ENCODE measurements at regions not wholly inside any gene's neighbourhood (a gene's known extent, or its start where the extent isn't known, plus 50 kb on each side); places are given as distances from the start of the nearest gene placed in this dataset.

DNA sequence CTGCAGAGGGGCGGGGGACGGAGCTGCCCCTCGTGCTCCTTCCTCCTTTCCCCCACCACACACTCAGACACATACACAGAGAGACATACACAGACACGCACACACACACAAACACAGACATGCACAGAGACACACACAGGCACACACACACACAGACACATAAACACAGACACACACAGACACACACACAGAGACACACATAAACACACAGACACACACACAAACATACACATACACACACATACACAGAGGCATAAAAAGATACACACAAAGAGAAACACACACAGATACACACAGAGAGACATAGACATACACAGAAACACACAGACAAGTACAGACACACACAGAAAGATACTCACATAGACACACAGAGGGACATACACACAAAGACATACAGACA, 136.0 kb downstream of the UQCRFS1 start:
- Histone ChIP-seq H3K27ac (no peak overlapping the region), H3K4me3 (no peak overlapping the region), H3K27me3 (replicated peaks; ENCODE audit: insufficient read depth) (no peaks in the 10 kb centered on the region), H3K36me3 (no peaks in the 10 kb centered on the region), H3K4me1 (ENCODE audit: control insufficient read depth in 1 of 2, low read depth in 2 of 2) (no peaks in the 10 kb centered on the region), H3K9me3 (no peaks in the 10 kb centered on the region)
- no peak for ATAC-seq (ENCODE audit: insufficient number of reproducible peaks, low FRiP score, low read depth)
- DNase-seq (ENCODE audit: low spot score): no peak
- no peak for TF ChIP-seq CTCF (IDR thresholded peaks at IDR 0.05)

- Histone ChIP-seq H3K36me3 (no peaks in the 10 kb centered on the region), H3K27me3 (replicated peaks; ENCODE audit: insufficient read depth) (no peaks in the 10 kb centered on the region), H3K9me3 (no peaks in the 10 kb centered on the region), H3K4me1 (ENCODE audit: control insufficient read depth in 1 of 2, low read depth in 2 of 2) (no peaks in the 10 kb centered on the region), H3K27ac (no peak overlapping the region), H3K4me3 (no peak overlapping the region)
- no peak for ATAC-seq (ENCODE audit: insufficient number of reproducible peaks, low FRiP score, low read depth)
- no peak for DNase-seq (ENCODE audit: low spot score)
- TF ChIP-seq CTCF (IDR thresholded peaks at IDR 0.05): no peak
Observed at GRCh38 chr19:29076161-29076560, 136.8 kb downstream of the UQCRFS1 start.

- H3K27me3 ChIP-seq (replicated peaks; ENCODE audit: insufficient read depth): no peaks in the 10 kb centered on the region
- no peaks in the 10 kb centered on the region for H3K9me3 ChIP-seq
- DNase-seq (ENCODE audit: low spot score): no peak
Observed at GRCh38 chr19:29075149-29075548, 137.8 kb downstream of the UQCRFS1 start.

GRCh38 chr19:29074579-29074978, 138.4 kb downstream of the UQCRFS1 start:
- Histone ChIP-seq H3K27me3 (replicated peaks; ENCODE audit: insufficient read depth) (no peaks in the 10 kb centered on the region), H3K9me3 (no peaks in the 10 kb centered on the region), H3K27ac (no peak overlapping the region), H3K36me3 (no peaks in the 10 kb centered on the region), H3K4me1 (ENCODE audit: control insufficient read depth in 1 of 2, low read depth in 2 of 2) (no peaks in the 10 kb centered on the region), H3K4me3 (no peak overlapping the region)
- ATAC-seq (ENCODE audit: insufficient number of reproducible peaks, low FRiP score, low read depth): no peak
- TF ChIP-seq CTCF (IDR thresholded peaks at IDR 0.05): no peak
- no peak for DNase-seq (ENCODE audit: low spot score)

More at GRCh38 chr19:29075149-29075548, 137.8 kb downstream of the UQCRFS1 start:
- H3K36me3 ChIP-seq: no peaks in the 10 kb centered on the region
- no peak overlapping the region for H3K4me3 ChIP-seq
- ATAC-seq (ENCODE audit: insufficient number of reproducible peaks, low FRiP score, low read depth): no peak
- no peak overlapping the region for H3K27ac ChIP-seq
- no peak for TF ChIP-seq CTCF (IDR thresholded peaks at IDR 0.05)
- no peaks in the 10 kb centered on the region for H3K4me1 ChIP-seq (ENCODE audit: control insufficient read depth in 1 of 2, low read depth in 2 of 2)

GRCh38 chr19:29067831-29068230, 145.1 kb downstream of the UQCRFS1 start:
- DNase-seq (ENCODE audit: low spot score): no peak
- H3K9me3 ChIP-seq: peaks cover 3% of the 10 kb centered on the region
- no peak for ATAC-seq (ENCODE audit: insufficient number of reproducible peaks, low FRiP score, low read depth)
- H3K4me1 ChIP-seq (ENCODE audit: control insufficient read depth in 1 of 2, low read depth in 2 of 2): no peaks in the 10 kb centered on the region
- TF ChIP-seq CTCF (IDR thresholded peaks at IDR 0.05): no peak
- H3K27ac ChIP-seq: no peak overlapping the region
- H3K4me3 ChIP-seq: no peak overlapping the region
- no peaks in the 10 kb centered on the region for H3K27me3 ChIP-seq (replicated peaks; ENCODE audit: insufficient read depth)
- H3K36me3 ChIP-seq: no peaks in the 10 kb centered on the region
